Activated naive CD8-positive, alpha-beta T cell treated with anti-CD3 and anti-CD28 coated beads, Interleukin-2, amount 50 U/mL, for 24 hours (primary cell): ENCODE measurements at regions not wholly inside any gene's neighbourhood (a gene's known extent, or its start where the extent isn't known, plus 50 kb on each side); places are given as distances from the start of the nearest gene placed in this dataset.
A peak's percentile ranks its signal among the peaks of the same experiment; 100 is the strongest.

Experiments used
- ATAC-seq: fragments of 150-1000 bp; cut with Tn5 transposase; one replicate; pipeline ENCODE4 v1.10.0; 2021
- DNase-seq: peaks from one replicate; pipeline ENCODE4 v3.0.0; 2021
- H3K27ac Mint-ChIP-seq: one replicate; pipeline ENCODE4 v1.8.0; 2021; ENCODE audit warnings: mild to moderate bottlenecking, mixed read lengths
- H3K27me3 Mint-ChIP-seq: one replicate; pipeline ENCODE4 v1.8.0; 2021; ENCODE audit warnings: mixed read lengths
- H3K36me3 Mint-ChIP-seq: one replicate; pipeline ENCODE4 v1.8.0; 2021; ENCODE audit warnings: low read depth, mixed read lengths
- H3K4me1 Mint-ChIP-seq: one replicate; pipeline ENCODE4 v1.8.0; 2021; ENCODE audit warnings: mixed read lengths
- H3K4me3 Mint-ChIP-seq: one replicate; pipeline ENCODE4 v1.8.0; 2021; ENCODE audit warnings: mild to moderate bottlenecking, moderate library complexity, mixed read lengths
- H3K9me3 Mint-ChIP-seq: one replicate; pipeline ENCODE4 v1.8.0; 2021; ENCODE audit warnings: mixed read lengths

DNA sequence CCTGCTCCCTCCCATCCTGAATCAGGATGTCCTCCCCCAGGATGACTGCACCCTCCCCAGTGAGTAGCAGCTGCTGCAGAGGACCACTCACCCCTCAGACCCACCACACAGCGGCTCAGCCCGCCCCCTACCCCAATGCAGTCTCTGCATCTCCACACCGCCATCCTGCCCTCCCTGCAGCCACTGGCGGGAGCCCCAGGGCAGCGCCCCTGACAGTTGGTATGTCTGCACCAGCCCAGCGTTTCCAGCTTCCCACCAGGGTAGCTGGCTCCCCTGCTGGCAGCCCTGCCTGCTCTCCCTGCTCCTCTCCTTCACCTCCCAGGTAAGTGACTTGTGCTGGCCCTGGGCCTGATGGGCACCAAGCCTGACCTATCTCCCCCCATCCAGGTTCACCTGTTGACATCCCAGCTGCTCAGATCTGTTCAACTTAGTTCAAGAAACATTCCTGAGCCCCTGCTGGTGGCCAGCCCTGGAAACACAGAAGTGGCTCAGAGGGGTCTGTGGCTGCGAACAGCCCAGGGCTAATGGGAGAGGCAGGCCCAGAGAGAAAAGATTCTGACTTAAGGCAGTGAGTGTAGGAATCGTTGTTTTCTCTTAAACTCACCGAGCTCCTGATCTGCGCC lies 117.7 kb upstream of the RAB6C start:
- Mint-ChIP-seq H3K36me3 (no peaks in the 10 kb centered on the region), H3K4me1 (no peaks in the 10 kb centered on the region), H3K27ac (no peak overlapping the region), H3K9me3 (no peaks in the 10 kb centered on the region), H3K27me3 (no peaks in the 10 kb centered on the region), H3K4me3 (no peak overlapping the region)
- DNase-seq (no peak), ATAC-seq (no peak)

DNA sequence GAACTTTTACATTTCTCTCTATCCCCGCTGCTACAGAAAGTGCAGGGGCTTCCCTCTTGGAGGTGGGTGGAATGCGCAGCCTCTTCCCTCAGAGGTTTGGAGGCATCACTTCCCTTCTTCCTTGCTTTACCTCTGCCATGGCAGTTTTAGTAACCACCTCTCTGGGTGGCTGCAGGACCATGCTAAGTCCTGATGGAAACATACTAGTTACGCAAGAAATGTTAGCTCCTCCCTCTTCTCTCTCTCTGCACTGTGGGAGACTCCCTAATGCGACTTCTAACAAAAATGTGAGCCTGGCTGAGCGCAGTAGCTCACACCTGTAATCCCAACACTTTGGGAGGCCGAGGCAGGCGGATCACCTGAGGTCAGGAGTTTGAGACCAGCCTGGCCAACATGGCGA lies 116.8 kb upstream of the RAB6C start:
- Mint-ChIP-seq H3K27me3 (no peaks in the 10 kb centered on the region), H3K4me1 (no peaks in the 10 kb centered on the region), H3K36me3 (no peaks in the 10 kb centered on the region), H3K9me3 (no peaks in the 10 kb centered on the region), H3K27ac (no peak overlapping the region), H3K4me3 (no peak overlapping the region)
- DNase-seq: no peak
- ATAC-seq: no peak

DNA sequence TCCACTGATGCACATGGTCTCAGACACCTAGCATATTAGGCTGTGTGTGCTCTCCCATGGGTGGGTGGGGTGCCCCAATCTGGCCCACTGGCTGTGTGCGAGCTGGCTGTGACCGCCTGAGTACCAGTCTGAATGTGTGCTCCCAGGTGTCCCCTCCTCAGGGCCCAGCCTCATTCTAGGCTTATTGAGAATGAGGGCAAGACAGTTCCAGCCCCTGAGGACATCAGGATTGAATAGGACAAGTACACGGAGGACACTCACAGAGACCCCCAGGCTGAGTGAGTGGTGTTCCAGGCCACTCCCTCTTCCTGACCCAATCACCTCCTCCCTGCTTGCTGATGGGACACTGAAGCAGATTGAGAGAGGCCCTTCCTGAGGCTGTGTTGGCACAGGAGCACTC lies 116.1 kb upstream of the RAB6C start:
- Mint-ChIP-seq H3K27me3 (no peaks in the 10 kb centered on the region), H3K9me3 (no peaks in the 10 kb centered on the region), H3K4me1 (no peaks in the 10 kb centered on the region), H3K27ac (no peak overlapping the region), H3K4me3 (no peak overlapping the region), H3K36me3 (no peaks in the 10 kb centered on the region)
- DNase-seq (no peak), ATAC-seq (no peak)

DNA sequence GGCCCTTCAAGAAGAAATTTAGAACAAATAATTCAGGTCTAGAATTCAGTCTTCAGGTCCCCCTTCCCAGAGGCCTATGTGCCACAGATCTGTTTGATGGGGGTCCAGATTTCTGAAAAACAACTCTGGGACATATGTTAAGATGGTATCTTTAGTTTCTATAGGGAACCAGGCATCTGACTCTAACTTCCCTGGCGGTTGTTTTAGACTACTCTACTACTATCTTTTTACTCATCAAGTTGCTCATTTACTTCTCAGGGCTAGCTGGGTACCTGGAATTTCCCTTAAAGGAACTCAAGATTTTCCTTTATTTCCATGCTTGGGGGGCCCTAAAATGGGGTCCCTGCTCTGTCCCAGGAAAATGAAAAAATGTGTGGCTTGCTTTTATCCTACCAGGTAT lies 114.7 kb upstream of the RAB6C start:
- no peaks in the 10 kb centered on the region for H3K36me3 Mint-ChIP-seq

DNA sequence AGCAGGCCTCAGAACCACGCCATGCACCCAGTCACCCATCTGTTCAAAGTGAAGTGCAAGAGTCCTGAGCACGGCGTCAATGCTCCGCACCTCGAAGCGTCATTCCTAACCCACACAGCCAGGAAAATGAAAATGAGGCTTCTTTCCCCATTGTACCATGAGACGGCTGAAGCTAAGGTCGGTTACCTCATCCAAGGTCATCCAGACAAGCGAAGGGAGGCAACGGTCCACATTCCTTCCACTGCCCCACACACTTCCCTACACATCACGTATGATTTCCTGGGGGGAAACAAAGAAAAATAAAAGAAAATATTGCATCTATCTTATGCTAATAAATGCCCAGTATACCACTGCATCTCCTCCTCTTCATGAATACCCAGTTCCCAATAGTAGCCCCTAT lies 113.5 kb upstream of the RAB6C start:
- no peak for DNase-seq
- Mint-ChIP-seq H3K4me1 (no peaks in the 10 kb centered on the region), H3K4me3 (no peak overlapping the region), H3K36me3 (no peaks in the 10 kb centered on the region), H3K9me3 (no peaks in the 10 kb centered on the region), H3K27me3 (no peaks in the 10 kb centered on the region), H3K27ac (no peak overlapping the region)
- ATAC-seq: no peak

More for the DNA sequence above, 114.7 kb upstream of the RAB6C start:
- no peak overlapping the region for H3K4me3 Mint-ChIP-seq
- no peaks in the 10 kb centered on the region for H3K4me1 Mint-ChIP-seq
- no peaks in the 10 kb centered on the region for H3K9me3 Mint-ChIP-seq
- no peak for ATAC-seq
- DNase-seq: no peak
- no peak overlapping the region for H3K27ac Mint-ChIP-seq
- H3K27me3 Mint-ChIP-seq: no peaks in the 10 kb centered on the region

DNA sequence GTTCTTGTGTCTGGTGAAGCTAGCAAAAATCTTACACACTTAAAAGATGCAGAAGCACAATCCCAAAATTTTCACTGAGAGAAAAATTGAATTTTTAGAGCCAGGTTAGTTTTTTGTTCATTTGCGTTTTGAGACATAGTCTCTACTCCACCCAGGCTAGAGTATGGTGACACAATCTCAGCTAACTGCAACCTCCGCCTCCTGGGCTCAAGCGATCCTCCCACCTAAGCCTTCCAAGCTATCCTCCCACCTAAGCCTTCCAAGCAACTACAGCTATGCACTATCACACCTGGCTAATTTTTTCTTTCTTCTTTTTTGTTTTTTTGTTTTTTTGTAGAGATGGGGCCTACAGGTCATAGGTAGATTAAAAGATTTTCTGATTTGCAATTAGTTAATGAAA lies 113.1 kb upstream of the RAB6C start:
- H3K4me1 Mint-ChIP-seq: no peaks in the 10 kb centered on the region
- no peak overlapping the region for H3K27ac Mint-ChIP-seq
- no peaks in the 10 kb centered on the region for H3K9me3 Mint-ChIP-seq
- H3K36me3 Mint-ChIP-seq: no peaks in the 10 kb centered on the region
- DNase-seq: no peak
- H3K4me3 Mint-ChIP-seq: no peak overlapping the region
- H3K27me3 Mint-ChIP-seq: no peaks in the 10 kb centered on the region
- ATAC-seq: no peak

DNA sequence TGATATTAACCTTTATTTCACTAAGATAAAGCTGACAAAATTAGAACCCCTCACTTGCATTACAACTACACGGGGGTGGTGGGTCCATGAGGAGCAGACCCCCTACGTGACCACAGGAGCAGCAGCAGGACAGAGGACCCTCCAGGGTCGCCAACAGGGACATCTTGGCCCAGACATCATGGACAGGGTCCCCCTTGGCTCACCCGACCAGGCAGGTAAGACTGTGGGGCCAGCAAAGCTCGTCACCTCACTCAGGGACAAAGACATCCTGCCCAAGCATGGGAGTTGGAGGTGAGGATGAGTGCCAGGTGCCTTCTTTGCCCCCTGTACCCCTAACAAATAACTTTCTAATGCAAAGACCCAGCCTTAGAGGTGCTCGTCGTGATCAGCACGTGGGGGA lies 111.3 kb upstream of the RAB6C start:
- ATAC-seq: no peak
- H3K27me3 Mint-ChIP-seq: no peaks in the 10 kb centered on the region

DNA sequence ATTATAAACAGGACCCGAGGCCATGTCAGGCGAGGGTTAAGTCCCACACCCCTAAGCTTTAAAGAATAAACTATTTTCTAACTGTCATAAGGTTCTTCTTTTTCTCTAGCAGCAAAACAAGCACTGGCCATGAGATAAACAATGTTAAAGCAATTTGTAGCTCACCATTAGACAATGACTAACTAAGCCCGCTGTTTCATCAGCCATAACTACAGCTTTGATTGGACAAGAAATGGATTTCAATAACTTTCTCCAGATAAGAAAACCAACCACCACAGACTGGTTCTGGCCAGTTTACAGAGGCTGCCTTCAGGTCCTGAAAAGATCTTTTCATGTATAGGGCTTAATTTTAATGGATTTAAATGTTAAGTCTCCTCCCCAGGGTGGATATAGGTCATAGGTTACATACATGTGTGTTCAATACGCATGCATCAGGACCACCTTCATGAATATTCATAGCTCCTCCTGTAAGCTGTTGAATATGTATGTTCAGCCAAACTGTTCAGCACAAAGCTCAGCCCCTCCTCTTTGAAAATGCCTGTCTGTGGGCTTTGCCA lies 108.7 kb upstream of the RAB6C start:
- Mint-ChIP-seq H3K27ac (no peak overlapping the region), H3K4me3 (no peak overlapping the region), H3K36me3 (no peaks in the 10 kb centered on the region), H3K27me3 (no peaks in the 10 kb centered on the region), H3K4me1 (no peaks in the 10 kb centered on the region), H3K9me3 (no peaks in the 10 kb centered on the region)
- no peak for ATAC-seq
- no peak for DNase-seq

More for the DNA sequence above, 111.3 kb upstream of the RAB6C start:
- DNase-seq: no peak
- no peaks in the 10 kb centered on the region for H3K4me1 Mint-ChIP-seq
- no peaks in the 10 kb centered on the region for H3K36me3 Mint-ChIP-seq
- no peak overlapping the region for H3K27ac Mint-ChIP-seq
- no peak overlapping the region for H3K4me3 Mint-ChIP-seq
- no peaks in the 10 kb centered on the region for H3K9me3 Mint-ChIP-seq

DNA sequence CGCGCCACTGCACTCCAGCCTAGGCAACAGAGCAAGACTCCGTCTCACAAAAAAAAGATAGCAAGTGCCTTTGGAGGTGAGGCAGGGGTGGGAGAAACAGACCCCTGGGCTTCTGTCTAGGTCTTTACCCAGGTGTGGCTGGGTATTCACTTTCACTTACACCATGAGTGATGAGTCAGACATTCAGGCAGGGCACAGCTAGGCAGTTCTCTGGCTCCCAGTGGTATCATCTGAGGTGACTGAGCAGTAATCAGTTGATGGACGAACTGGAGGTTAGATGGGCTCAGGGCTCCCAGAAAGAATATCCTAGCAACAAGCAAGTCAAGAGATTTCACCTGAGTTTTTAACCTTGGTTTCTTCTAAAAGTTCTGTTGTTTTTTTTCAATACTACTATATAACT lies 107.0 kb upstream of the RAB6C start:
- Mint-ChIP-seq H3K4me3 (no peak overlapping the region), H3K4me1 (peaks cover 10% of the 10 kb centered on the region), H3K27me3 (no peaks in the 10 kb centered on the region), H3K9me3 (peaks cover 4% of the 10 kb centered on the region), H3K27ac (no peak overlapping the region), H3K36me3 (no peaks in the 10 kb centered on the region)
- ATAC-seq (no peak), DNase-seq (no peak)

DNA sequence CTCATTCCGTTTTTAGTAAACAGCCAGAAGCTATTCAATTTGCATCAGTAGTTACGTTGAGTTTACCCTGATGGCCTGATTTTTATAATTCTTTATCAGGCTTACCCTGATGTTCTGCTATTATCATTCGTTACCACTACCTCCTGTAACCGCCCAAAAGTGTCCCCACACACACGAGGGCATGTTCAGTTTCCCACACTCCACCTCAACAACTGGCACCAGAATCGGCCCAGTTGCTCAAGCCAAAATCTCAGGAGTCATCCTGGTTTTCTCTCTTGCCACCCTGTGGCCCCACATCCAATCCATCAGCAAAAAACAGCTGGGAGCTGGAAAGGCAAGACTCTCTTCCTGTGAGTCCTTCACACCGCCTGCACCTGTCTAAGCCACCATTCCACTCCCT lies 102.9 kb upstream of the RAB6C start:
- Mint-ChIP-seq H3K27ac (peak overlapping the region; percentile 78), H3K9me3 (peaks cover 4% of the 10 kb centered on the region)

DNA sequence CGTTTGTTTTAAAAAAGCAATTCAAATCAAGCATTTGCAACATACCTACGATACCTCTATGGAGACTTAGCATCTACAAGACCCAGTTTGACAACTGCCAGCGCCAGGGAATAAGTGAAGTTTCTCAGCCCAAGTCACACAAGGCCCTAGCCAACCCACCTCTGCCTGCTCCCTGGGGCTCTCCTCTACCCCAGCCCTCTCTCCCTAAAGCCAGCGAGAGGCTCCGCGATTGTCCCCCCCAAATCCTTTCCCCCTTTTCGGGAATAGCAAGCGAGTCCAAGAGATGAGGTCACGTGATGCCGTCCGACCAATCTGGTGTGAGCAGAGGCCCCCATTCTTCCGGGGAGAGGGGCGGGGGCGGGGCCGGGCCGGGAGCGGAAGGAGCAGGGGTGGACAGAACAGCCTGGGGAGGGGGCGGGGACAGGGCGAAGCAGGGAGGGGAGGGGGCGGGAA lies 102.2 kb upstream of the RAB6C start:
- H3K27ac Mint-ChIP-seq: peak overlapping the region; percentile 78
- peaks cover 4% of the 10 kb centered on the region for H3K9me3 Mint-ChIP-seq
- H3K4me1 Mint-ChIP-seq: peaks cover 11% of the 10 kb centered on the region
- ATAC-seq (peak; percentile 70), DNase-seq (peak; percentile 81)
- no peaks in the 10 kb centered on the region for H3K27me3 Mint-ChIP-seq
- H3K36me3 Mint-ChIP-seq: no peaks in the 10 kb centered on the region
- peak overlapping the region; percentile 89 for H3K4me3 Mint-ChIP-seq

More for the DNA sequence above, 102.9 kb upstream of the RAB6C start:
- Mint-ChIP-seq H3K27me3 (no peaks in the 10 kb centered on the region), H3K4me3 (peak overlapping the region; percentile 89), H3K36me3 (no peaks in the 10 kb centered on the region), H3K4me1 (peaks cover 11% of the 10 kb centered on the region)
- ATAC-seq (no peak), DNase-seq (no peak)

DNA sequence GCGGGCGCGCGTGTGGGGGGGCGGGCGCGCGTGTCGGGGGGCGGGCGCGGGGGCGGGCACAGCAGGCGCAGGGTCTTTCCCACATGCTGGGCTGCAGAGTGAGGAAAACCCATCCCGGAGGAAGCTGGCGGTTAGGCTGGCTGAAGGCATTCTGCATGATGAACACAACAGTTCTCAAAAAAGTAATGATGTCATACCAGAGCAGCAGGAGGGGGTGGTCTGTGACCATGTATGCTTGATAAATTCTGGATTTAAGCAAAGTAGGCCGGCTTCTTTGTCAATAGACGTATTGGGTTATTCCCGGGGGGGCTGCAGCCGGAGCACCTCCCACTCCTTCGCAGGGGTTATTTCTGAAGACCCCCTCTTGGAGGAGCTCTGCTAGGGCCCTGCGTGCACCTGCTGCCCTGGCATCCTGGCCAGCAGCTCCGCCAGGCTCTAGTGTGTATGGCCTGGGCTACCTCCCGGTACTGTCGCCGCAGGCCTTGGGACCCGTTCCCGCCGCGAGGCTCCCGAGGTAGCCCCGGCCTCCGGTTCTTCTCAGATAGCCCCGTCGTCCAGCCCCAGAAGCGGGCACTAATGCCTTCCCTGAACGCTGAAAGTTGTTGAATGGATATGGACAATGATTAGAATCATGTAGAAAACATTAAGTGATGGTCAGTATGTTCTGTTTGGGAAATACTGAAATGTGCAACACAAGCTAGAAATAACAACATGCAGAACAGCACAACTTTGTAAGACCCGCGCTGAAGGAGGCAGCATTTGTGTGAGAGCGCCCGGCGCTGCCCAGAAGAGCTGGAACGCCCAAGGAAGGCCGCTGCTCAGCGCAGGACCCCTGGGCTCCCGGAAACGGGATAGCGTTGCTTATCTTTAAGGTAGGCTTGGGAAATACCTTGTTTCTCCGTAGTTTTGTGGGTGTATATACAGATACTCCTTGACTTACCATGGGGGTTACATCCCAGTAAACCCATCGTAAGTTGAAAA lies 101.4 kb upstream of the RAB6C start:
- DNase-seq (no peak), ATAC-seq (no peak)
- no peak overlapping the region for H3K27ac Mint-ChIP-seq
- no peaks in the 10 kb centered on the region for H3K27me3 Mint-ChIP-seq
- peaks cover 11% of the 10 kb centered on the region for H3K4me1 Mint-ChIP-seq
- H3K9me3 Mint-ChIP-seq: peaks cover 4% of the 10 kb centered on the region
- H3K36me3 Mint-ChIP-seq: no peaks in the 10 kb centered on the region
- peak overlapping the region; percentile 62 for H3K4me3 Mint-ChIP-seq

DNA sequence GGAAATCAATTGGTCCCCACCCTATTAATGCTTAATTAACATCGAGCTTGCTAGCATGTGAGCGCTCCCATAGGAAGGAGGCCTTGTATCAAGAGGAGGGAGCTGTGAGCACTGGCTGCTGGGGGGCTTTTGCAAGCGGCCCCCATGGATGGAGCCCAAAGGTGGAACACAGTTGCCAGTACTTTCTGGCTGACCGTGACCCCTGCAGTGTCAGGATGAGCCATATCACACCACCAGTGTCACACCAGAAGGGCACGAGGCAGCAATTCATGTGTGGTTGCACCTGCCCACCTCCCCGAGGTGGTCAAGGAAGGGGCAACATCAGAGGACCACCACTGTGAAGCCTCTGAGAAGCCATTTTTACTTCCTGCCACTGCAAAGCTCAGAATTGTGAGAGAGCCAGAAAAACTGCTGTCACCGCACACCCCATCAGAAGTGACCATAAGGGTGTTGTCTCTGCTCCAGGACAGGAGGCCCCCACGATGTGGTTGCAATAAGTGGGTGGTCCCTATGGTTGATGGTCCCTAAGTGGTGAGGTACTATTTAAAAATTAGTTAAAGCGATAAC lies 99.8 kb upstream of the RAB6C start:
- ATAC-seq (no peak), DNase-seq (no peak)
- no peak overlapping the region for H3K4me3 Mint-ChIP-seq
- H3K36me3 Mint-ChIP-seq: no peaks in the 10 kb centered on the region
- H3K4me1 Mint-ChIP-seq: peaks cover 11% of the 10 kb centered on the region
- H3K27me3 Mint-ChIP-seq: no peaks in the 10 kb centered on the region
- peaks cover 4% of the 10 kb centered on the region for H3K9me3 Mint-ChIP-seq
- H3K27ac Mint-ChIP-seq: no peak overlapping the region

DNA sequence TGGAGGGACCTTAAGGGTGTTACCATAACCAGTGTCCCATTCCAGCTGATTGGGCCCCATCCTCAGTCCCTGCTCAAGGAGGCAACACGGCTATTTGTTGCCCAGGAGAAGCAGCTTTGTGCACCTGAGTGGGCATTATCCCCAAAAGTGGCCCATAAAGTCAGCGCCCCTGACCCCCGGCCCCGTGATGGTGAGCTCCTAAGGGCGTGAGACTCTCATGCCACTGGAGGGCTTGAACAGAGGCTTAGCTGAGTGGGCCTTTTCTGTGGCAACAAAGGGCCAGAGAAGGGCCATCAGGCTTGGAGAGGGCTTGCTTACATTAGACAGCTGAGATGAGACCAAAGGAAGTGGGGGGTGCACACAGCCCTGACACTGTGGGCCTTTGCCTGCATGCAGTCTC lies 99.2 kb upstream of the RAB6C start:
- no peaks in the 10 kb centered on the region for H3K36me3 Mint-ChIP-seq
- ATAC-seq (no peak), DNase-seq (no peak)
- H3K27ac Mint-ChIP-seq: no peak overlapping the region
- peaks cover 11% of the 10 kb centered on the region for H3K4me1 Mint-ChIP-seq
- peaks cover 4% of the 10 kb centered on the region for H3K9me3 Mint-ChIP-seq
- H3K4me3 Mint-ChIP-seq: no peak overlapping the region
- no peaks in the 10 kb centered on the region for H3K27me3 Mint-ChIP-seq

DNA sequence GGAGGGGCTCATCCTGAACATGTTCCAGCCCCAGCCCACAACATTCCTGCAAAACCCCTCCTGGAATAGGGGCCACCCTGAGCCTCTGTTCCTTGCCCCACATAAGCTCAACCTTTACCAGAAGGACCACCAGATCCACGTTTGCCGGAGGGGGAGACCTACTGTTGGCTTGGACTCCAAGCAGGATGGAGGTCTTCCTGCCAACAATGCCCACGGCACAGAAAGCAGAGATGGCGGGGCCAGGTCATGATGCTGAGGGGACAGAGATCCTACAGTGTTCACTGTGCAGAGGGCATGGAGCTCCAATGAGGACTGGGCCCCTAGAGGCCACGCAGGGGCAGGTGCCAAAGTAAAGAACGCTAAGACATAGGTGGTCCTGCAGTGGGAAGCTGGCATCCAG lies 98.5 kb upstream of the RAB6C start:
- DNase-seq (no peak), ATAC-seq (no peak)
- Mint-ChIP-seq H3K4me1 (peaks cover 11% of the 10 kb centered on the region), H3K9me3 (peaks cover 4% of the 10 kb centered on the region), H3K36me3 (no peaks in the 10 kb centered on the region), H3K4me3 (no peak overlapping the region), H3K27ac (no peak overlapping the region), H3K27me3 (no peaks in the 10 kb centered on the region)
